CD1c-positive myeloid dendritic cell (primary cell): ENCODE measurements at regions not wholly inside any gene's neighbourhood (a gene's known extent, or its start where the extent isn't known, plus 50 kb on each side); places are given as distances from the start of the nearest gene placed in this dataset.
"Not testable (repeated sequence)": the region's sequence is repeated elsewhere in the genome, so short reads cannot be mapped to it uniquely, and the experiment has no call there.

ENCODE experiments used
- DNase-seq: peaks from one replicate; pipeline ENCODE4 v3.0.0-alpha.2; 2016; ENCODE audit errors: extremely low spot score

- DNase-seq, result no peak
Measured at GRCh38 chr21:35573472-35574374, 486.6 kb downstream of the SETD4 start.

GRCh38 chr21:35571910-35572309, 488.4 kb downstream of the SETD4 start:
- no peak for DNase-seq

DNA sequence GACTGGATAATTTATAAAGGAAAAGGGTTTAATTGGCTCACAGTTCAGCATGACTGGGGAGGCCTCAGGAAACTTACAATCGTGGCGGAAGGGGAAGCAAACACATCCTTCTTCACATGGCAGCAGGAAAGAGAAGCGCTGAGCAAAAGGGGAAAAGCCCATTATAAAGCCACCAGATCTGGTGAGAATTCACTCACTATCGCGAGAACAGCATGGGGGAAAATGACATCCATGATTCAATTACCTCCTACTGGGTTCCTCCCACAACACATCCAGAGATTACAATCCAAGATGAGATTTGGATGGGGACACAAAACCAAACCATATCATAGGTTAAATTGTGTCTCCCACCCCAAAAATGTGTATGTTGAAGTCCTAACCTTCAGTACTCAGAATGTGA, 491.7 kb downstream of the SETD4 start:
- no peak for DNase-seq

GRCh38 chr21:35566874-35567273, 493.5 kb downstream of the SETD4 start:
- DNase-seq, result no peak

DNA sequence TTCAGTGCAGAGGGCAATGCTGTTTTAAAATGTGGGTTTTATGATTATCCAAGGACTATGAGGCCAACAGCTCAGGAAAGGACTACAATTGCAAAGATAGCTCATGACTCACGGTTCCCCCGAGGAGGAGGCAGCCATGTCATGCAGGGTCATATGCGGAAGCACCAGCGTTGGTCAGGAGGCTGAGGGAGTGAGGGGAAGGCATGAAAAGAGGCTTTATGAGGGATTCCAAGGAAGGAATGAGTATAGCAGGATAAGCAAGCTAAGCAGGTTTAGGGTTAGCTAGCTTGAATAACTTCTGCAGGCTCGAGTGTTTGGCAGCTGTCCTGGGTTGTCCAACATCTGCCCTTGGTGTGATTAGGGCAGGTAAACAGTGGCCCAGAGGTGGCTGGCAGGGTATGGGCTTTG, 495.1 kb downstream of the SETD4 start:
- peak; percentile 61 for DNase-seq

DNA sequence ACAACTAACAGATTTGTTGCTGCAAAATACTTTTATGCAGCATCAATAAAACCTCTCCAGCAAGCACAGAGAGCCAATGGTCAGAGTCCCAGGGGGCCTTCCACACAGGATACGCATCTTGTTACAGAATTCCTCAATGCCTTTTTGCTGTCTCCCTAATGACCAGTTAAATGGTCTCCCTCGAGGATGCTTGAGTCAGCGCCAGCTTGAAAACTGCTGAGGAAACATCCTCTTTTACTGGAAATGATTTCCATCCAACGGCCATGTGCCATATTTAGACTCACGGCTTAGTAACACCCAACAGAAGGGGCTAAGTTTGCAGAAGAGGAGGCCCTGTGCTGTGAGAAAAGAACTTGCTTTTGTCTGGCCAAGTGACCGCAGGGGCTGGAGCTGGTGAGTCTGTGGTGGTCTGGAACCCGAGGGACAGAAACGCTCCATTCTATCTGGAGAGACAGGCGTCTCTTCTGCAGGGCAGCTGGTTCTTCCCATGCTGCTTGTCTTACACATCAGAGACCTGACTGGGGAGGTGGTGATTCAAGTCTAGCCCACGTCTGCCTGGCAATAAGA, 496.4 kb downstream of the SETD4 start:
- DNase-seq, result peak; percentile 37

- no peak for DNase-seq
Measured at GRCh38 chr21:35562876-35563275, 497.4 kb downstream of the SETD4 start.

DNA sequence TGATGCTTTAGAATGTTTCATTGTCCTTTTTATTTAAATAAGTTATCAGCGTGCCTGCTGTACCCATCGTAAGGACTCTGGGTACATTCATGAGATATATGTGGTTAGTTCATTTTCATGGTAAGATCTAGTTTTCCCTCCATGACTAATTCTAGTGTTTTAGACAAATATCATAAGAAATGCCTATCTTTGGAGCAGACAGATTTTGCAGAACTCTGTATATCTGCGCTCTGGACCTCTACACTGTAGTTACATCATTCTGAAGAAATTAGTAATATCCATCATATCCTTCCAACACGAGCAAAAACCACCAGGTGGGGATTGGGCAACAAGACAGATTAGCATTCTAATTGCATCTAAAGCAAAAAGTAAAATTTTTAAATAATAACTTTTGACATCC, 499.2 kb downstream of the SETD4 start:
- DNase-seq, result no peak

DNA sequence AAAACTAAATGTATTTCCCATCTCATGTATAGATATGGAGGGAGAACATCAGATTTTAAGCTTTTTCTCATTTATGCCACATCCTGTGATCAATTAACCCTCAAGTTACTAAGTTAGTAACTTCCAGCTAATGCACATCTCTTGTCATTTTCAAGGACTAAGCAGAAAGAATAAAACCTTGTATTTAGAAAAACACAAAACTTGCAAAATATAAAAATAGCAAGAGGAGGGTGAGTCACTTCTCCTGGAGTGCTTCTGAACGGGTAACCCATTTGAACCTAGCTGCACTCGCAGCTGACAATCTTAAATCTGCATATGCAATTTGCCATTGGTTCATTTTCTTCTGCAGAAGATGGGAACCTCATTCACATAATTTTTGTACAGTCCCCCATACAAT, 500.5 kb downstream of the SETD4 start:
- DNase-seq, result no peak

DNA sequence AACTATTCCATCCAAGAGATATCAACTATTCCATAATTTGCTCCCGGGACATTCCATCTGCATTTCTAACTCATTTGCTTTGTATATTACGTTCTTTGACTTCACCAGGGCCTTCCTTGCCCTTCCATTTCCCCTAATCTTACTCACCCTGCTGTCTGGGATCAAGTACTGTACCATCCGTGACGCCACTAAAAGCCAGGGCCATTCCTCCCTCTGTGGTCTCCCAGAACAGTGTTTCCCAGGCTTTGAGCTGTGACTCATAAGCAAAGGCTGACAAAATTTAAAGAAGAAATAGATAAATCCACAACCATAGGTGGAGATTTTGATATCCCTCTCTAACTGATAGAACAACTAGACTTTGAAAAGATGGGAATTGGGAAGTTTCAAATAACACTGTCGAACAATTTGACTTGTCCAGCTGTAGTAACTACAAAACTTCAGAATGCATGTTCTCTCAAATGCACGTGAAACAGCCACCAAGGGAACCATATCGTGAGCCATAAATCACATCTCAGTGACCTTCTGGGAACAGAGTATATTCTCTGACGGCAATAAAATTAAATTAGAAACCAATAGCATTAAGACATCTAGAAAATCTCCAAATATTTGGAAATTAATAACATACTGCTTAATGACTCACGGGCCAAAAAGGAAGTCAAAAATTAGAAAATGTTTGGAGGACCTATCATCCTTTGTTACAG, 501.0 kb downstream of the SETD4 start:
- DNase-seq, result no peak

GRCh38 chr21:35556536-35556935, 503.8 kb downstream of the SETD4 start:
- no peak for DNase-seq

GRCh38 chr21:35552483-35552882, 503.4 kb upstream of the RUNX1 start:
- not testable (repeated sequence) for DNase-seq

GRCh38 chr21:35548904-35549615, 500.0 kb upstream of the RUNX1 start:
- DNase-seq, result no peak

DNA sequence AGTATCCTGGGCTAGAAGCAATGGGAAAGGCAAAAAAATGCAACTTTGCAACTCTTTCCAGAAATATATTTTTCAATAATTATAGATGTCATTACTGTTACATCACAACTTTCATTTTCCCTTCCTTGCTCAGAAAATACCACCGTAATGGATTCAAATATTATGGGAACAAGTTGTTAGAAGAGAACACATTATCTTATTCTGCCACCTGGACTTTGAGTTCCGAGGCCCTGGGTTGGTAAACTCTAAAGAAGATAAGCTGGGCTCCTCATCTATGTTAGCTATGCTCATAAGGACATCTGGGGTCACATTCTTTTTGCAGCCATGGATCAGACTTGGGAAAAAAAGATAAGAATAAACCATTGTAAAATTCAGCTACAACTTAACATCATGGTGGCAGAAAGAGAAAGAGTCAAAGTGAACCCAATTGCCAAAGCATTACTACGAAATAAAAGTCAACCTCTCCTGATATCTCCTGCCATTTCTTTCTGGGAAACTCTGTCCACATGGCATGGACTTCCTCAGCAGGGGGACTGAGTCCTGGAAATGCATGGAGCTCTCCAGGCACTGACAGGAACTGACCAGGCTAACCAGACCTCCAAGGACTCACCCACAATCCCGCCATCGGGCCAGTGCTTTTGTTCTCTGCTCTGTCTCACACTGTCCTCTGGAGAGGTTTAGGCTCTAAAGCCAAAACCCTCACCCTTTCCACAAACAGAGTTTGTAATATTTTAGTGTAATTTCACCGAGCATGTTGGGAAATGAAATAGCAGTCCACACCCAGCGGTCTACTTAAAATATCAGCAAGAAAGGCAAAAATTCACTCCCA, 499.1 kb upstream of the RUNX1 start:
- DNase-seq, result no peak

DNA sequence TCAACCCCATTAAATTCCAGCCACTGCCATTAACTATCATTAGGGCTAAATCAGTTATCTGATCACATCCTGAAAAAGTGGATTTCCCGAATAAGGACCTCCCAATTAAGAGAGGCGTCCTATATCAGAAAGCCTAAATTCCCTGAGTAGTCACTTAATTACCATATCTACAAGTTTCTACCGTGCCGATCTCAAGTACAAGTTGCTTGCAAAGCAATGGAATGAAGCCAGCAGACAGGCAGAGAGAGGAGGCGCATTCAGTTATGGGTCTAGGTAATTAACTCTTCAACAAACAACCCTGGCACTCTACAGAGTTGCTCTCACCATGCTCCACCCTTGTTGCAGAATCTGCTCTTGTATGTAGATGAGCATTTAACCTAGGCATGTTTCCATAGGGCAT, 494.6 kb upstream of the RUNX1 start:
- no peak for DNase-seq

- no peak for DNase-seq
Measured at GRCh38 chr21:35540950-35541638, 492.0 kb upstream of the RUNX1 start.

- DNase-seq, result no peak
Measured at GRCh38 chr21:35538386-35538785, 489.3 kb upstream of the RUNX1 start.

GRCh38 chr21:35537604-35538003, 488.5 kb upstream of the RUNX1 start:
- no peak for DNase-seq

- no peak for DNase-seq
Measured at GRCh38 chr21:35533893-35534292, 484.8 kb upstream of the RUNX1 start.

GRCh38 chr21:35530766-35531165, 481.7 kb upstream of the RUNX1 start:
- DNase-seq, result peak; percentile 72
